ENCODE measurements at regions not wholly inside any gene's neighbourhood (a gene's known extent, or its start where the extent isn't known, plus 50 kb on each side); places are given as distances from the start of the nearest gene placed in this dataset.

- TF ChIP-seq CTCF (conservative IDR thresholded peaks at IDR 0.05 in 1 of 2, IDR thresholded peaks at IDR 0.05 in 1 of 2; ENCODE audit: low read depth in 1 of 2, low read length in 2 of 2): no peak
- TF ChIP-seq EZH2 (IDR thresholded peaks at IDR 0.05; ENCODE audit: low read length, missing control alignments): no peak
These were observed 54.6 kb upstream of the PCSK6 start for GRCh38 chr15:101543926-101544612.
